SU-DHL-6 (cell line): ENCODE measurements at regions not wholly inside any gene's neighbourhood (a gene's known extent, or its start where the extent isn't known, plus 50 kb on each side); places are given as distances from the start of the nearest gene placed in this dataset.

ENCODE experiments used
- EZH2phosphoT487 ChIP-seq: fragments of 200-600 bp; sonication (generic), shearing (Covaris generic); conservative IDR thresholded peaks from 2 replicates; pipeline ENCODE4 v1.6.1; 2018; ENCODE audit warnings: mild to moderate bottlenecking, antibody characterized with exemption, low read length, moderate library complexity, mixed read lengths
- TF ChIP-seq, protein P1 (sequence below): fragments of 200-600 bp; sonication (generic); IDR thresholded peaks from one replicate; pipeline ENCODE4 v1.5.1; 2017; ENCODE audit warnings: antibody characterized with exemption, mild to moderate bottlenecking, low read length, moderate library complexity; ENCODE audit not compliant: insufficient read depth, poor library complexity, severe bottlenecking

DNA sequence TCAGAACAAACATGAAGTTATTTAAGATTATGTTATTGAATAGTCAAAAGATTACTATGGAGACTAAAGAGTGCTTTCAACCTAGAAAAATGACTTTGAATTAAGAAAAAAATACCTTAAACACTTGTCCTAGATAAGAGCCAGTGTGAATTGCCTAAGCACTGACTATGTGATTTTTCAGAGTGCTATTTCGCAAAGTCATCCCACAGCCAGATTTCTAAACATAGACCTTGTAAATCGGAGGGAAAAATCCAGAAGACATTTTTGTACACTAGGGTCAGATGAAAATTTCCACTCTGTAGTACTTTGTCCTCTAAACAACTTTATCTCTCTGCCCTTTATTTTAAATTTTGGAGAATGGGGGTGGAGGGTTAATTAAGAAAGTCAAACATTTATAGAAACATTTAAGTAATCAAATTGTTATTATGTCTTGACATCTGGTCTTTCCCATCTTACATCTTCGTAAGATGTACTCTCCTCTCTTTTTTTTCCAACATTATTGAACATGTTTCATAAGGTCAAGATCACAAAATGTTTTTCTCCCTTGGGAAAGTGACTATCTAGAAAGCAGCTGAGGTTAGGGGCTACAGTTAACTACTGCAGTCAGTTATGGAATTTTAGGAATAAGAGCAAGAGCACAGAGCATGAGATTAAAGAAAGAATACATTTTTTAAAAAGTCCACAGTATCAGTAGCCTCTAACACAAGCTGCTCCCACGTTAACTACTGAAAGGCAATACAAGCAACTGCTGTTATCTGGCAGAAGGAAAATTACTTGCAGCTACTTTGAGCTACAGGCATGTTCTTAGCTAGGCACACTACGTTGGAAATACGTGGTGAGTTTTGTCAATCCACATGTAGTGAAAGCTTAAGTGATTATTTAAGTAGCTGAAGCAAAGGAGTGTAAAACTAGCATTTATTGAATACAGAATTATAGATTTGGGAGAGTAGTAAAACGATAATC, 648.5 kb downstream of the HTR1B start:
- TF ChIP-seq, protein P1, sequence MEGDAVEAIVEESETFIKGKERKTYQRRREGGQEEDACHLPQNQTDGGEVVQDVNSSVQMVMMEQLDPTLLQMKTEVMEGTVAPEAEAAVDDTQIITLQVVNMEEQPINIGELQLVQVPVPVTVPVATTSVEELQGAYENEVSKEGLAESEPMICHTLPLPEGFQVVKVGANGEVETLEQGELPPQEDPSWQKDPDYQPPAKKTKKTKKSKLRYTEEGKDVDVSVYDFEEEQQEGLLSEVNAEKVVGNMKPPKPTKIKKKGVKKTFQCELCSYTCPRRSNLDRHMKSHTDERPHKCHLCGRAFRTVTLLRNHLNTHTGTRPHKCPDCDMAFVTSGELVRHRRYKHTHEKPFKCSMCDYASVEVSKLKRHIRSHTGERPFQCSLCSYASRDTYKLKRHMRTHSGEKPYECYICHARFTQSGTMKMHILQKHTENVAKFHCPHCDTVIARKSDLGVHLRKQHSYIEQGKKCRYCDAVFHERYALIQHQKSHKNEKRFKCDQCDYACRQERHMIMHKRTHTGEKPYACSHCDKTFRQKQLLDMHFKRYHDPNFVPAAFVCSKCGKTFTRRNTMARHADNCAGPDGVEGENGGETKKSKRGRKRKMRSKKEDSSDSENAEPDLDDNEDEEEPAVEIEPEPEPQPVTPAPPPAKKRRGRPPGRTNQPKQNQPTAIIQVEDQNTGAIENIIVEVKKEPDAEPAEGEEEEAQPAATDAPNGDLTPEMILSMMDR, result no peak
- TF ChIP-seq EZH2phosphoT487, result no peak
